Renal pelvis (tissue), 1 donor: ENCODE measurements at regions not wholly inside any gene's neighbourhood (a gene's known extent, or its start where the extent isn't known, plus 50 kb on each side); places are given as distances from the start of the nearest gene placed in this dataset.
"Not testable (repeated sequence)": the region's sequence is repeated elsewhere in the genome, so short reads cannot be mapped to it uniquely, and the experiment has no call there.

Experiments
- DNase-seq: peaks from one replicate; pipeline ENCODE4 v3.0.0-alpha.2; 2013

- no peak for DNase-seq
Measured at GRCh38 chr10:30197186-30197585, 137.8 kb upstream of the JCAD start.

GRCh38 chr10:30196559-30196958 is 137.2 kb upstream of the JCAD start:
- DNase-seq = not testable (repeated sequence)

- no peak for DNase-seq
Measured at GRCh38 chr10:30192846-30193608, 133.6 kb upstream of the JCAD start.

- DNase-seq = no peak
Measured at GRCh38 chr10:30190577-30191552, 131.5 kb upstream of the JCAD start.

GRCh38 chr10:30189238-30189580 is 129.8 kb upstream of the JCAD start:
- no peak for DNase-seq

GRCh38 chr10:30188556-30189237 is 129.3 kb upstream of the JCAD start:
- no peak for DNase-seq

- DNase-seq = no peak
Measured at GRCh38 chr10:30188101-30188500, 128.7 kb upstream of the JCAD start.

- no peak for DNase-seq
Measured at GRCh38 chr10:30187010-30187409, 127.6 kb upstream of the JCAD start.

GRCh38 chr10:30186371-30186875 is 127.0 kb upstream of the JCAD start:
- no peak for DNase-seq

- no peak for DNase-seq
Measured at GRCh38 chr10:30185916-30186315, 126.5 kb upstream of the JCAD start.

GRCh38 chr10:30185341-30185740 is 126.0 kb upstream of the JCAD start:
- no peak for DNase-seq

GRCh38 chr10:30184397-30185033 is 125.1 kb upstream of the JCAD start:
- no peak for DNase-seq

GRCh38 chr10:30183055-30183402 is 123.6 kb upstream of the JCAD start:
- no peak for DNase-seq

- no peak for DNase-seq
Measured at GRCh38 chr10:30182191-30183054, 123.0 kb upstream of the JCAD start.

GRCh38 chr10:30178356-30178964 is 119.1 kb upstream of the JCAD start:
- no peak for DNase-seq

- no peak for DNase-seq
Measured at GRCh38 chr10:30176776-30177533, 117.6 kb upstream of the JCAD start.

GRCh38 chr10:30176182-30176581 is 116.8 kb upstream of the JCAD start:
- no peak for DNase-seq

GRCh38 chr10:30172673-30173072 is 113.3 kb upstream of the JCAD start:
- DNase-seq = no peak

- DNase-seq = no peak
Measured at GRCh38 chr10:30172091-30172490, 112.7 kb upstream of the JCAD start.

GRCh38 chr10:30171601-30172000 is 112.2 kb upstream of the JCAD start:
- DNase-seq = no peak
